ENCODE measurements at regions not wholly inside any gene's neighbourhood (a gene's known extent, or its start where the extent isn't known, plus 50 kb on each side); places are given as distances from the start of the nearest gene placed in this dataset.

GRCh38 chr17:33753452-33753851, 460.4 kb upstream of the ASIC2 start:
- H3K36me3 Mint-ChIP-seq = no peaks in the 10 kb centered on the region
- peaks cover 14 to 27% (median 16%) of the 10 kb centered on the region in 3 donors for H3K27me3 Mint-ChIP-seq (ENCODE audit: low read depth in 3 of 3)
- no peak overlapping the region for H3K27ac Mint-ChIP-seq
- H3K4me2 ChIP-seq (replicated peaks; ENCODE audit: extremely low read depth, low read length, poor library complexity, severe bottlenecking) = no peak overlapping the region
- peaks cover 0 to 6% of the 10 kb centered on the region in 2 donors for H3K9me3 ChIP-seq (replicated peaks in 1 of 2; ENCODE audit: control insufficient read depth in 1 of 2, insufficient read depth in 1 of 2, low read length in 2 of 2)
- intact Hi-C loops (cut with micrococcal nuclease) = no loop called here
- 0% methylated on average over 1 of the region's 7 CpGs for WGBS (ENCODE audit: insufficient coverage)
- peaks cover 7% of the 10 kb centered on the region for H3K4me1 Mint-ChIP-seq
- H3K9me3 Mint-ChIP-seq = peaks cover 1 to 14% (median 10%) of the 10 kb centered on the region in 7 donors
- no peak overlapping the region for H3K9ac ChIP-seq (ENCODE audit: insufficient read depth, low read length, poor library complexity, severe bottlenecking)
- DNase-seq = peak; percentile 30 to 75 (median 31)
- H3K4me3 Mint-ChIP-seq = no peak overlapping the region
- H2AFZ ChIP-seq (ENCODE audit: insufficient read depth, low read depth, low read length, poor library complexity, severe bottlenecking) = no peak overlapping the region
- H3K4me3 ChIP-seq (replicated peaks in 1 of 3; ENCODE audit: low read depth in 2 of 3, low read length in 3 of 3) = no peak overlapping the region
- H3K27ac ChIP-seq (ENCODE audit: low read depth in 1 of 2, low read length in 2 of 2) = no peak overlapping the region
- TF ChIP-seq CTCF (IDR thresholded peaks at IDR 0.05) = no peak
- H3K27me3 ChIP-seq (ENCODE audit: control insufficient read depth in 2 of 2, insufficient read depth in 2 of 2, low read length in 2 of 2) = peaks cover 5 to 20% of the 10 kb centered on the region in 2 donors
- H3K79me2 ChIP-seq (ENCODE audit: insufficient read depth, low read length) = no peaks in the 10 kb centered on the region
- no peaks in the 10 kb centered on the region for H3K4me1 ChIP-seq (ENCODE audit: control insufficient read depth in 1 of 2, insufficient read depth in 2 of 2, low read length in 2 of 2)
- H3K36me3 ChIP-seq (replicated peaks in 1 of 2; ENCODE audit: control insufficient read depth in 1 of 2, insufficient read depth in 2 of 2, low read length in 2 of 2) = no peaks in the 10 kb centered on the region
- no peaks in the 10 kb centered on the region for H4K20me1 ChIP-seq (ENCODE audit: insufficient read depth, low read length)

GRCh38 chr17:33756021-33756420, 462.9 kb upstream of the ASIC2 start:
- H3K4me3 ChIP-seq (replicated peaks in 1 of 3; ENCODE audit: low read depth in 2 of 3, low read length in 3 of 3) = no peak overlapping the region
- no peaks in the 10 kb centered on the region for H3K36me3 ChIP-seq (replicated peaks in 1 of 2; ENCODE audit: control insufficient read depth in 1 of 2, insufficient read depth in 2 of 2, low read length in 2 of 2)
- no peak overlapping the region for H3K9ac ChIP-seq (ENCODE audit: insufficient read depth, low read length, poor library complexity, severe bottlenecking)
- no peak for TF ChIP-seq CTCF (IDR thresholded peaks at IDR 0.05)
- H3K4me2 ChIP-seq (replicated peaks; ENCODE audit: extremely low read depth, low read length, poor library complexity, severe bottlenecking) = no peak overlapping the region
- DNase-seq = no peak
- intact Hi-C loops (cut with micrococcal nuclease) = no loop called here
- H4K20me1 ChIP-seq (ENCODE audit: insufficient read depth, low read length) = no peaks in the 10 kb centered on the region
- Mint-ChIP-seq H3K27me3 (ENCODE audit: low read depth in 3 of 3) (peaks cover 11 to 21% (median 13%) of the 10 kb centered on the region in 3 donors), H3K9me3 (peaks cover 1 to 14% (median 10%) of the 10 kb centered on the region in 7 donors), H3K27ac (no peak overlapping the region), H3K4me3 (no peak overlapping the region), H3K4me1 (peaks cover 5% of the 10 kb centered on the region), H3K36me3 (no peaks in the 10 kb centered on the region)
- no peaks in the 10 kb centered on the region for H3K79me2 ChIP-seq (ENCODE audit: insufficient read depth, low read length)
- peaks cover 5 to 11% of the 10 kb centered on the region in 2 donors for H3K27me3 ChIP-seq (ENCODE audit: control insufficient read depth in 2 of 2, insufficient read depth in 2 of 2, low read length in 2 of 2)
- H3K4me1 ChIP-seq (ENCODE audit: control insufficient read depth in 1 of 2, insufficient read depth in 2 of 2, low read length in 2 of 2) = no peaks in the 10 kb centered on the region
- H2AFZ ChIP-seq (ENCODE audit: insufficient read depth, low read depth, low read length, poor library complexity, severe bottlenecking) = no peak overlapping the region
- WGBS (ENCODE audit: insufficient coverage) = 94% methylated on average over 2 of the region's 2 CpGs
- H3K9me3 ChIP-seq (replicated peaks in 1 of 2; ENCODE audit: control insufficient read depth in 1 of 2, insufficient read depth in 1 of 2, low read length in 2 of 2) = peaks cover 0 to 6% of the 10 kb centered on the region in 2 donors
- no peak overlapping the region for H3K27ac ChIP-seq (ENCODE audit: low read depth in 1 of 2, low read length in 2 of 2)

Measured in CD14-positive monocyte (primary cell).